ENCODE measurements at regions not wholly inside any gene's neighbourhood (a gene's known extent, or its start where the extent isn't known, plus 50 kb on each side); places are given as distances from the start of the nearest gene placed in this dataset.
"Not testable (repeated sequence)": the region's sequence is repeated elsewhere in the genome, so short reads cannot be mapped to it uniquely, and the experiment has no call there.

- DNase-seq: no peak
Measured at GRCh38 chr3:16055606-16056211, 118.8 kb upstream of the GALNT15 start.

- DNase-seq: no peak
Measured at GRCh38 chr3:16056217-16056616, 118.3 kb upstream of the GALNT15 start.

GRCh38 chr3:16058521-16058920 is 116.0 kb upstream of the GALNT15 start:
- no peak for DNase-seq

GRCh38 chr3:16059081-16059537 is 115.4 kb upstream of the GALNT15 start:
- no peak for DNase-seq

GRCh38 chr3:16059711-16060357 is 114.6 kb upstream of the GALNT15 start:
- no peak for DNase-seq

GRCh38 chr3:16060358-16060852 is 114.1 kb upstream of the GALNT15 start:
- no peak for DNase-seq

GRCh38 chr3:16060945-16061344 is 113.5 kb upstream of the GALNT15 start:
- no peak for DNase-seq

- no peak for DNase-seq
Measured at GRCh38 chr3:16061491-16061890, 113.0 kb upstream of the GALNT15 start.

- no peak for DNase-seq
Measured at GRCh38 chr3:16063603-16064002, 110.9 kb upstream of the GALNT15 start.

- DNase-seq: no peak
Measured at GRCh38 chr3:16064642-16065414, 109.7 kb upstream of the GALNT15 start.

- DNase-seq: no peak
Measured at GRCh38 chr3:16066545-16066944, 107.9 kb upstream of the GALNT15 start.

- DNase-seq: no peak
Measured at GRCh38 chr3:16066975-16067374, 107.5 kb upstream of the GALNT15 start.

GRCh38 chr3:16067837-16068471 is 106.5 kb upstream of the GALNT15 start:
- no peak for DNase-seq

GRCh38 chr3:16069149-16069922 is 105.1 kb upstream of the GALNT15 start:
- no peak for DNase-seq

- no peak for DNase-seq
Measured at GRCh38 chr3:16070707-16071106, 103.8 kb upstream of the GALNT15 start.

- DNase-seq: no peak
Measured at GRCh38 chr3:16071206-16071605, 103.3 kb upstream of the GALNT15 start.

GRCh38 chr3:16072420-16073110 is 101.9 kb upstream of the GALNT15 start:
- no peak for DNase-seq

GRCh38 chr3:16073203-16073602 is 101.3 kb upstream of the GALNT15 start:
- DNase-seq: no peak

GRCh38 chr3:16073990-16074671 is 100.3 kb upstream of the GALNT15 start:
- DNase-seq: not testable (repeated sequence)

GRCh38 chr3:16075647-16076046 is 98.8 kb upstream of the GALNT15 start:
- no peak for DNase-seq

- no peak for DNase-seq
Measured at GRCh38 chr3:16076564-16076963, 97.9 kb upstream of the GALNT15 start.
